Skeletal muscle tissue (tissue), 3 donors: ENCODE measurements at regions not wholly inside any gene's neighbourhood (a gene's known extent, or its start where the extent isn't known, plus 50 kb on each side); places are given as distances from the start of the nearest gene placed in this dataset.
A peak's percentile ranks its signal among the peaks of the same experiment; 100 is the strongest.
"Not testable (repeated sequence)": the region's sequence is repeated elsewhere in the genome, so short reads cannot be mapped to it uniquely, and the experiment has no call there.

Experiments
- H3K27ac ChIP-seq: one replicate; pipeline ENCODE4 v1.7.0; 2013; ENCODE audit warnings: mild to moderate bottlenecking, low read depth, low read length, inconsistent platforms
- H3K27me3 ChIP-seq, 3 donors: one replicate each; pipeline ENCODE4 v1.7.0; 2013; ENCODE audit warnings: low read length in 3 of 3; ENCODE audit not compliant: control insufficient read depth in 3 of 3, insufficient read depth in 3 of 3
- H3K36me3 ChIP-seq, 3 donors: one replicate each; pipeline ENCODE4 v1.7.0; 2013; ENCODE audit warnings: low read length in 3 of 3; ENCODE audit not compliant: control insufficient read depth in 3 of 3, insufficient read depth in 3 of 3
- H3K4me1 ChIP-seq, 3 donors: one replicate each; pipeline ENCODE4 v1.7.0; 2013; ENCODE audit warnings: low read length in 3 of 3, mild to moderate bottlenecking in 3 of 3; ENCODE audit not compliant: control insufficient read depth in 3 of 3, insufficient read depth in 3 of 3
- H3K4me3 ChIP-seq, 3 donors: one replicate each; pipeline ENCODE4 v1.7.0; 2013; ENCODE audit warnings: low read length in 3 of 3
- H3K9ac ChIP-seq, 3 donors: one replicate each; pipeline ENCODE4 v1.7.0; 2013; ENCODE audit warnings: low read length in 3 of 3, mild to moderate bottlenecking in 3 of 3, moderate library complexity in 2 of 3, low read depth in 1 of 3
- H3K9me3 ChIP-seq, 3 donors: one replicate each; pipeline ENCODE4 v1.7.0; 2013; ENCODE audit warnings: low read length in 3 of 3; ENCODE audit not compliant: control insufficient read depth in 3 of 3
- donor health status: Osteomylitis.

GRCh38 chrX:40863671-40864070 lies 128.3 kb upstream of the MED14 start:
- H3K4me1 ChIP-seq, result peaks cover 6 to 28% (median 19%) of the 10 kb centered on the region in 3 donors
- no peak overlapping the region for H3K9ac ChIP-seq
- H3K27ac ChIP-seq, result no peak overlapping the region
- no peaks in the 10 kb centered on the region for H3K27me3 ChIP-seq
- H3K4me3 ChIP-seq, result no peak overlapping the region
- H3K36me3 ChIP-seq, result no peaks in the 10 kb centered on the region
- no peaks in the 10 kb centered on the region for H3K9me3 ChIP-seq

DNA sequence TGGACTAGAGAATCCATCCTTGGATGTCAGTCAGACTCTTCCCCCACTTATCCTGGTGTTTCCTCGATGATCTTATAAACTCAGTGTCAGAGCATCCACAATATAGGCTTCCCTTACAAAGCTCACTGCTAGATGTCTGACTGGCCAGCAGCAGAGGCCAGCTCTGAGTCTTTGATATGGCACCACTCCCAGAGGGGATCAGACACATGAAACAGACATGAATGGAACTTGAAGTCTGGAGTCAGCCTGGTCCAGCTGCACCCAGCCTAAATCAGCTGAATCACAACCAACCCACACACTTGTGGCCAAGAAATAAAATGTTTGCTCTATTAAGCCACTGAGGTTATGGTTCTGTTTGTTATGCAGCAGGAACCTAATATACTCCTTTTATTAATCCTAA lies 129.6 kb upstream of the MED14 start:
- H3K9me3 ChIP-seq, result no peaks in the 10 kb centered on the region
- peaks cover 6 to 28% (median 19%) of the 10 kb centered on the region in 3 donors for H3K4me1 ChIP-seq
- no peak overlapping the region for H3K4me3 ChIP-seq
- no peaks in the 10 kb centered on the region for H3K27me3 ChIP-seq
- H3K27ac ChIP-seq, result no peak overlapping the region
- no peak overlapping the region for H3K9ac ChIP-seq
- no peaks in the 10 kb centered on the region for H3K36me3 ChIP-seq

GRCh38 chrX:40866893-40867292 lies 131.6 kb upstream of the MED14 start:
- Histone ChIP-seq H3K27ac (peak overlapping the region; percentile 54), H3K9ac (no peak overlapping the region), H3K4me1 (peaks cover 6 to 28% (median 19%) of the 10 kb centered on the region in 3 donors), H3K36me3 (no peaks in the 10 kb centered on the region), H3K27me3 (no peaks in the 10 kb centered on the region), H3K4me3 (no peak overlapping the region), H3K9me3 (no peaks in the 10 kb centered on the region)

GRCh38 chrX:40867352-40867751 lies 132.0 kb upstream of the MED14 start:
- Histone ChIP-seq H3K36me3 (no peaks in the 10 kb centered on the region), H3K9ac (no peak overlapping the region), H3K27me3 (no peaks in the 10 kb centered on the region), H3K9me3 (no peaks in the 10 kb centered on the region), H3K4me1 (peaks cover 6 to 28% (median 19%) of the 10 kb centered on the region in 3 donors), H3K27ac (peak overlapping the region; percentile 54), H3K4me3 (no peak overlapping the region)

DNA sequence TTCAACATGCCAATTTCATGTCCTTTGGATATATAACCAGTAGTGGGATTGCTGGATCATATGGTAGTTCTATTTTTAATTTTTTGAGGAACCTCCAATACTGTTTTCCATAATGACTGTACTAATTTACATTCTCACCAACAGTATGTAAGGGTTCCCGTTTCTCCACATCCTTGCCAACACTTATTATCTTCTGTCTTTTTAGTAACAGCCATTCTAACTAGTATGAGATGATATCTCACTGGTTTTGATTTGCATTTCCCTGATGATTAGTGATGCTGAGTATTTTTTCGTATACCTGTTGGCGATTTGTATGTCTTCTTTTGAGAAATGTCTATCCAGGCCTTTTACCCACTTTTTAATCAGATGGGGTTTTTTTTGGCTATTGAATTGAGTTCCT lies 133.5 kb upstream of the MED14 start:
- no peaks in the 10 kb centered on the region for H3K9me3 ChIP-seq
- no peak overlapping the region for H3K4me3 ChIP-seq
- no peaks in the 10 kb centered on the region for H3K27me3 ChIP-seq
- H3K27ac ChIP-seq, result no peak overlapping the region
- H3K4me1 ChIP-seq, result peaks cover 6 to 28% (median 19%) of the 10 kb centered on the region in 3 donors
- H3K36me3 ChIP-seq, result no peaks in the 10 kb centered on the region
- no peak overlapping the region for H3K9ac ChIP-seq

DNA sequence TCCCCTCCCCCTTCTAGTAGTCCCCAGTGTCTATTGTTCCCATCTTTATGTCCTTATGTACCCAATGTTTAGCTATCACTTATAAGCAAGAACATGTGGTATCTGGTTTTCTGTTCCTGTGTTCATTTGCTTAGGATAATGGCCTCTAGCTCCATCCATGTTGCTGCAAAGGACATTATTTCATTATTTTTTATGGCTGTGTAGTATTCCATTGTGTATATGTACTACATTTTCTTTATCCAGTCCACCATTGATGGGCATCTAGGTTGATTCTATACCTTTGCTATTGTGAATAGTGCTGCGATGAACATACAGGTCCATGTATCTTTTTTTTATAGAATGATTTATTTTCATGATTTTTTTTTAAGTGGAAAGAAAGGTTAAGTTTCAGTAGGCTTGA lies 135.6 kb upstream of the MED14 start:
- not testable (repeated sequence) for H3K9ac ChIP-seq, H3K27me3 ChIP-seq, H3K27ac ChIP-seq, H3K9me3 ChIP-seq, H3K36me3 ChIP-seq, H3K4me3 ChIP-seq
- H3K4me1 ChIP-seq, result peaks cover 6 to 16% (median 11%) of the 10 kb centered on the region in 3 donors

DNA sequence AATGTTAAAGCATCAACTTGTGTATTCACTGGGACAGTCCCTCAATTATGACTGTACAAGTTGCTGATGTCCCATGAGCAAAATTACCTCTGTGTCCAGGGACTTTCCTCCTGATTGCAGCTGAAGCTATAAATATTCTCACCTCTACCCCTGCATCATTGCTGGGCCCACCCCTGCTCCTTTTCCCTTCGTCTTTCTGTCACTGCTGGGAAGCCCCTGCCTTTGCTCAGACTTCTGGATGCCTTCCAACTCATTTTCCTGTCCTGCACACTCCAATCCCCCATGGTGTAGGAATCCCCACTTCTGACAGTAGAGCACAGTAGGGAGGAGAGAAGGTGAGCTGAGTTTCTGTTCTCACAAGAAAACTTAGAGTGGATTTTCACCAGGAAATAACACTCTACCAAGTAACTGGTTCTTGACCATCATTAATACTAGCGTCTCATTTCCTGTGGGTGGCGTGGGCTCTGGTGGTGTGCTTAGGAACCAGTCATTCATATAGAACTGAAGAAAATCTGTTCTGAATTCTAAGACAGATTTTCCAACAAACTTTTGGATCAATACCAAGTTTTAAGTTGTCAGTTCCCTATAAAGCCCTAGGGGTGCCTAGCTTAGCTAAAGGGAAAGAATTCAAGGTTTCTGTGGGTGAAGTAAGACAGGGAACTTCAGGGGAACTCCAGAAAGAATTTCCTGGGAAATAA lies 136.2 kb upstream of the MED14 start:
- H3K4me3 ChIP-seq, result no peak overlapping the region
- H3K4me1 ChIP-seq, result peaks cover 6 to 11% (median 7%) of the 10 kb centered on the region in 3 donors
- peaks cover 0 to 6% (median 0%) of the 10 kb centered on the region in 3 donors for H3K27me3 ChIP-seq
- no peaks in the 10 kb centered on the region for H3K36me3 ChIP-seq
- H3K9ac ChIP-seq, result no peak overlapping the region
- no peak overlapping the region for H3K27ac ChIP-seq
- no peaks in the 10 kb centered on the region for H3K9me3 ChIP-seq

DNA sequence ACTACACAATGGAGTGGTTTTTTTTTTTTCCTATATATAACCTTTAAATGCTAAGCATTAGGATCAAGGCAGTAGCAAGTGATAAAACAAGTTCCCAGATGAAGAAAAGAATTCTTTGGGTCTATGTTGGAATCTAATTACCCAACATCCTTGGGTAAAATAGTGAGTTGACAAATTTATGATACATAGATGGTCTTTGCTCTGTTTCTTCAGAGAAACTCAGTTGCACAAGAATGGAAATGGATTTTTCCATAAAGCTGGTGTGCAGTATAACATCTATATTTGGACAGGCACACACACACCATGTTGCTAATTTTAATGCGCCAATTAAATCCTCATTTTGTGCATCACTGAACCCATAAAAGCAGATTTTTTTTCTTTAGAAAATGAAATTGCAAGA lies 137.0 kb upstream of the MED14 start:
- Histone ChIP-seq H3K27ac (no peak overlapping the region), H3K4me3 (no peak overlapping the region), H3K9me3 (no peaks in the 10 kb centered on the region), H3K36me3 (no peaks in the 10 kb centered on the region), H3K4me1 (peaks cover 3 to 4% (median 3%) of the 10 kb centered on the region in 3 donors), H3K27me3 (peaks cover 0 to 6% (median 0%) of the 10 kb centered on the region in 3 donors), H3K9ac (no peak overlapping the region)

DNA sequence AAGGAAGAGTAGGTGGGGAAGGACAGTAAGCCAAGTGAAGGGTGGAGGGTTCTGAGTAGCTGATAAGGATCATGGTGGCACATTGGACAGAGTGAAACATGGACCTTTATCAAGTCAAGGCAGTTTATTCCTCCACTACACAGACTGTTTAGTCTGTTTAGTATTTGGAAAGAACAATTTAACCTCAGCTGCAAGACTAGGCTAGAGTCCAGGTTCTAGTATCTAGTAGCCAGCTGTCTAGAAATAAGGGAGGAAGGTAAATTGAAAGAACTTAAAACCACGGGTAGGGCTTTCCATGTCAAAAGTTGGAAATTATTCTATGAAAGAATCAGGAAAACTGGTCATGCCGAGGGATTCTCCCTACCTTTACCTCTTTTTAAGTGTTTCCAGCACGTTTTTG lies 140.1 kb upstream of the MED14 start:
- H3K9me3 ChIP-seq, result no peaks in the 10 kb centered on the region
- peaks cover 0 to 6% (median 0%) of the 10 kb centered on the region in 3 donors for H3K27me3 ChIP-seq

DNA sequence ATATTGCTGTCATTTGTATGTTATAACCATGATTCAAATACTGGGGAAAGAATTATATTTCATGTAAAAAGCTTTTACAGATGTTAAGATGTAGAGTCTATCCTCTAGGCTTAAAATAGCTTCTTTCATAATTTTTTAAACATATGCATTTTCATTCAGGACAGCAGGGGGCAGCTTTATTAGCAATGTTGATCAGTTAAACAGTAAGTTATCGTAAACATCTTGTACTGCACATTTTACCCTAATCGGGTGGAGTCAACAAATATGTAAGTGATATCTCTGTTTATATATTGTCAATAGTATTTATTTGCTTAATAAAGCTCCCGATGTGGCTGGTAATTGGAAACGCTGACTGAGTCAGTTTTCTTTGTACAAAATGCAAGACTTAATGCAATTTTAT lies 142.5 kb upstream of the MED14 start:
- Histone ChIP-seq H3K36me3 (no peaks in the 10 kb centered on the region), H3K4me3 (peak overlapping the region in 1 of 3 donors; percentile 48), H3K9me3 (no peaks in the 10 kb centered on the region), H3K9ac (no peak overlapping the region), H3K27me3 (peaks cover 0 to 6% (median 0%) of the 10 kb centered on the region in 3 donors), H3K4me1 (no peaks in the 10 kb centered on the region), H3K27ac (no peak overlapping the region)

More for the DNA sequence above, 140.1 kb upstream of the MED14 start:
- Histone ChIP-seq H3K4me1 (no peaks in the 10 kb centered on the region), H3K9ac (no peak overlapping the region), H3K4me3 (no peak overlapping the region), H3K27ac (no peak overlapping the region), H3K36me3 (no peaks in the 10 kb centered on the region)
